H1 (cell line): ENCODE measurements at regions not wholly inside any gene's neighbourhood (a gene's known extent, or its start where the extent isn't known, plus 50 kb on each side); places are given as distances from the start of the nearest gene placed in this dataset.

Experiments used
- ASH2L ChIP-seq: fragments of 200-600, 300-600 bp; sonication (generic); IDR thresholded peaks from one replicate; pipeline ENCODE4 v1.7.1; 2017; ENCODE audit warnings: low read length
- KDM4A ChIP-seq: IDR thresholded peaks from one replicate; pipeline ENCODE4 v1.7.1; 2012; ENCODE audit warnings: low read depth, mild to moderate bottlenecking, moderate library complexity, low read length, inconsistent platforms; ENCODE audit not compliant: severe bottlenecking

- TF ChIP-seq KDM4A: no peak
- no peak for TF ChIP-seq ASH2L
Observed at GRCh38 chr9:85258823-85259370, 482.9 kb downstream of the AGTPBP1 start (continued).
